GM12864 (cell line): ENCODE measurements at regions not wholly inside any gene's neighbourhood (a gene's known extent, or its start where the extent isn't known, plus 50 kb on each side); places are given as distances from the start of the nearest gene placed in this dataset.

ENCODE experiments used
- DNase-seq: peaks from one replicate; pipeline ENCODE4 v3.0.0-alpha.2; 2011; ENCODE audit warnings: low read depth
- H3K4me3 ChIP-seq: 2 replicates; pipeline ENCODE4 v1.5.1; 2011; ENCODE audit warnings: mild to moderate bottlenecking, low read depth, low read length, control low read depth
- TF ChIP-seq, protein P1 (sequence below): IDR thresholded peaks from 2 replicates; pipeline ENCODE4 v1.5.1; 2011; ENCODE audit warnings: low read depth, mild to moderate bottlenecking, moderate library complexity, low read length, control low read depth, inconsistent platforms; ENCODE audit errors: missing control alignments

DNA sequence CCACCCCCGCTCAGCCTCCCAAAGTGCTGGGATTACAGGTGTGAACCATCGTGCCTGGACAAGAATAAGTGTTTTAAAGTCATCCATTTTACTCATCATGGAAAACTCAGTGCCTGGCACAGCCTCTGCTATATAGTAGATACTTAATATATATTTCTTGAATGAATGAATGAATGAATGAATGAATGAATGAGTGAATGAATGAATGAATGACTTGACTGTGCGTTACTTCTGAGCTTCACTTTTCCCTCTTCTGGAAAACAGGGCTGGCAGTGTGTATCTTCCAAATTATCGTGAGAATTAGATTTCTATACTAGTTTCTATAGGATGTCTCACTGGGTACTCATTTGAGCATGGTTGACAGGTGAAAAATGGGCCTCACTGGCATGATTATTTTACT lies 307.3 kb upstream of the ERCC4 start:
- TF ChIP-seq, protein P1, sequence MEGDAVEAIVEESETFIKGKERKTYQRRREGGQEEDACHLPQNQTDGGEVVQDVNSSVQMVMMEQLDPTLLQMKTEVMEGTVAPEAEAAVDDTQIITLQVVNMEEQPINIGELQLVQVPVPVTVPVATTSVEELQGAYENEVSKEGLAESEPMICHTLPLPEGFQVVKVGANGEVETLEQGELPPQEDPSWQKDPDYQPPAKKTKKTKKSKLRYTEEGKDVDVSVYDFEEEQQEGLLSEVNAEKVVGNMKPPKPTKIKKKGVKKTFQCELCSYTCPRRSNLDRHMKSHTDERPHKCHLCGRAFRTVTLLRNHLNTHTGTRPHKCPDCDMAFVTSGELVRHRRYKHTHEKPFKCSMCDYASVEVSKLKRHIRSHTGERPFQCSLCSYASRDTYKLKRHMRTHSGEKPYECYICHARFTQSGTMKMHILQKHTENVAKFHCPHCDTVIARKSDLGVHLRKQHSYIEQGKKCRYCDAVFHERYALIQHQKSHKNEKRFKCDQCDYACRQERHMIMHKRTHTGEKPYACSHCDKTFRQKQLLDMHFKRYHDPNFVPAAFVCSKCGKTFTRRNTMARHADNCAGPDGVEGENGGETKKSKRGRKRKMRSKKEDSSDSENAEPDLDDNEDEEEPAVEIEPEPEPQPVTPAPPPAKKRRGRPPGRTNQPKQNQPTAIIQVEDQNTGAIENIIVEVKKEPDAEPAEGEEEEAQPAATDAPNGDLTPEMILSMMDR, result no peak
- no peak for DNase-seq

DNA sequence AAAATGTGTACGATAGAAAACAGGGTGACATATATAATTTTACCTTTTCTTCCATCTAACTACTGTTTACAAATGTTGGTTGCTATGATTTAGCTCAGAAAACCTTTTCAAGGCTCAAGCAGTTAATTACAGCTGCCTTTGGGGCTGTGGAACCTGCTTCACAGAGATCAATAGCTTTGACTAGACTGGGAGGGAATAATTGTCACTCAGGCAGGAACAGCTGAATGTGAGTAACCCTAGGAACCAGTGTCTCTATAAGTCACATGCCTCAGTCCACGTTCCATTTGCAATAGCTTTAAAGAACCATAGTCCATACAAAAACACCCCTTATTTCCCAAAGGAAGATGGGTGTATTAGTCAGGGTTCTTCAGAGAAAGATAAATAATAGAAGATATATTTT lies 306.8 kb upstream of the ERCC4 start:
- DNase-seq, result no peak
- H3K4me3 ChIP-seq, result no peak overlapping the region
- TF ChIP-seq, protein P1, result no peak

More for the DNA sequence above, 307.3 kb upstream of the ERCC4 start:
- H3K4me3 ChIP-seq, result no peak overlapping the region

DNA sequence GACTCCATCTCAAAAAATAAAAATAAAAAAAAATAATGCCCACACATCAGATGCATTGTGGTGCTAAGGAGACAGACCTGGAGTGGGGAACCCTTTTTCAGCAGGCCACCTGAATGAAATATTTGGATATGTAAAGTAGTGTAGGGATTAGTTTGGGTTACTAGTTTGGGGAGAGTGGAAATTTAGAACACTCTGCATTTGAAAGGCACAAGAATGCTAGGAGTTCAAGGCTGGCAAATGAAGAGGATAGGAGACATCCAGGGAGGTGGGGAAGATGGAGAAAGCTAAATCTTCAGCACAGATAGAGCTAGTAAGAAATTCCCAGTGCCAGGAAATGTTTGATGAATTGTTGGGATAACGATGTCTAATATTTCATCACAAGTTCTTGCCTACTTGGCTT lies 298.3 kb upstream of the ERCC4 start:
- TF ChIP-seq, protein P1, result no peak
- no peak for DNase-seq
- no peak overlapping the region for H3K4me3 ChIP-seq

DNA sequence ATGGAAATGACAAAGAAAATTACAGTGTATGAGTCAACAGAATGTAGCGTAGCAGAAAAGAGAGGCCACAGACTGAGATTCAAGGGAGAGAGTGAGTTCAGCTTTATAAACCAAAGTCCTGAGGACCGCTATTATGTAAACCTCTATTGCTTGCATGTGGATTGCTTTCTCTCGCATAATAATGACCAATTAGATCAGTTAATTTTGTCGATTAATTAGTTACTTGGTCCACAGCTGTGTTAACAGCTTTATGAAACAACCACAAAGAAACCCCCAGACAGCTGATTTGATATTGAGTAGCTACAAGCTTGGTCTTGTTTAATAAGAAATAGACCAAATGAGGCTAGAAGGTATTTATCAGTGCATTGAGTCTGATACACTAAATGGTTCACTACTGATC lies 291.8 kb upstream of the ERCC4 start:
- H3K4me3 ChIP-seq, result no peak overlapping the region
- DNase-seq, result no peak
- TF ChIP-seq, protein P1, result no peak

DNA sequence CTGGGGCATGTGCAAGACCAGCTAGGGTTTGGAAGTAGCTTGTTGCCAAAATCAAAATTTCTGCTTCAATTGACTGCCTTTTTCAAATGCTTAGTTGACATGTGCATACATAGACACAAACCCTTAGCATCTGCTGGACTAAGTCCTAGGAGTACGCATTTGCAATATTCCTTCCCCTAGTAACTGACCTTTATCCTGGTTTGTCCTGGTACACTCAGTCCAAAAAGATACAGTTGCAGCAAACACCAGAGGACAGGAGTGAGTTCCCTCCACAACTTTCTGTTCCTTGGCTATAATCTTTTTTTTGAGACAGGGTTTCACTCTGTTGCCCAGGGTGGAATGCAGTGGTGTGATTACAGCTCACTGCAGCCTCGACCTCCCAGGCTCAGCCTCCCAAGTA lies 290.2 kb upstream of the ERCC4 start:
- DNase-seq, result no peak
- H3K4me3 ChIP-seq, result no peak overlapping the region
- TF ChIP-seq, protein P1, result no peak

DNA sequence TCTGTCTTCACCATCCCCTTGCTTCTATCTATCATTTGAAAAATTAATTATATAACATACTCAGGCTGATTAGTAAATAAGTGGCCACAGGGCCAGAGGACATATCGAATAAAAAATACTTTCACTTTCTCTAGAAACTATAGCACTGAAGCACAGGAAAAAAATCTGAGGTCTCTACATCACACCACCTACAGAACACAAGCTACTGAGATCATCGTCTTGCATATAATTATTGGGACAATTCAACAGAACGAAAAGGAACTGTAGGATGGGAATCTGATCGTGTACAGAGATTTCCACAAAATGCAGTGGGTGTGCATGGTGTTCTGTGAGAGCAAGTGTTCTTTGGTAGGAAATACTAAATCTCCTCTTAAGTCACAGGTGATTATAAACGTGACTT lies 289.6 kb upstream of the ERCC4 start:
- no peak overlapping the region for H3K4me3 ChIP-seq
- DNase-seq, result no peak
- TF ChIP-seq, protein P1, result no peak

DNA sequence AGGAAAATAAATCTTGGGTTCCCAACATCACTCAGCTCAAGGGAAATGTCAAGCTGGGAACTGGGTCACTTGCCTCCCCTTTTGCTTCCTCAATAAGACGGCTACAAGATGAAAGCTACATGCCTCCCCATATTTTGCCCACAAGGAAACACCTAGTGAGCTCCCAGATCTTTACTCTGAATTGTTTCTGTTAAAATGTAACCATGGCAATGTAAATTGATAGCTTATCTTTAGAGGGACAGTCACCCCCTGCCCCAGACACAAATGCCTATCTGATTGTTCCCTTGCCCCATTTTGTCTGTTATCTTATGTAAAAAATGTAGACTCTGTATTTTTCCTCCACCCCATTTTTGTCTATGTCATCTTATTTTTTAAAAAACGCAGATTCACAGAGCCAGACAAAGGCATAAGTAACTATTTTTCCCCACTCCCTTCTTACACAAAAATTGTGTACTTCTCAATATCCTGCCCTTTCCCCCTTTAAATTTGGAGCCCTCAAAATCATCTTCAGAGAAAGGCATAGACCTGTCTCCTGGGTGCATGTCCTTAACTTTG lies 288.7 kb upstream of the ERCC4 start:
- H3K4me3 ChIP-seq, result no peak overlapping the region
- DNase-seq, result no peak
- TF ChIP-seq, protein P1, result no peak
